ENCODE measurements at regions not wholly inside any gene's neighbourhood (a gene's known extent, or its start where the extent isn't known, plus 50 kb on each side); places are given as distances from the start of the nearest gene placed in this dataset.
A peak's percentile ranks its signal among the peaks of the same experiment; 100 is the strongest.

- H3K27ac ChIP-seq (ENCODE audit: low read length) = peak overlapping the region; percentile 35; the same call in 1 of the 2 replicates
- H3K9ac ChIP-seq (ENCODE audit: low read depth, low read length) = no peak overlapping the region
- no peaks in the 10 kb centered on the region for H3K27me3 ChIP-seq (ENCODE audit: insufficient read depth, low read length, poor library complexity)
- peak; percentile 92 for ATAC-seq (ENCODE audit: insufficient read depth, low read depth)
- H4K20me1 ChIP-seq (ENCODE audit: insufficient read depth, low read length) = no peaks in the 10 kb centered on the region
- H3K4me2 ChIP-seq (ENCODE audit: insufficient read depth, low read length) = 0 out of 2 replicates have a peak overlapping the region, but pooled peaks have one; percentile 19
- H3K36me3 ChIP-seq (ENCODE audit: insufficient read depth, low read length) = no peaks in the 10 kb centered on the region
- no peaks in the 10 kb centered on the region for H3K79me2 ChIP-seq (ENCODE audit: insufficient read depth, low read length)
- H2AFZ ChIP-seq (ENCODE audit: low read depth, low read length) = no peak overlapping the region
- peak; percentile 58 for DNase-seq
- TF ChIP-seq CTCF (IDR thresholded peaks at IDR 0.05; ENCODE audit: borderline replicate concordance, extremely low read depth, low read length, poor library complexity, severe bottlenecking) (no peak), EZH2 (IDR thresholded peaks at IDR 0.05; ENCODE audit: borderline replicate concordance, low read depth, low read length, severe bottlenecking) (no peak)
- H3K9me3 ChIP-seq (ENCODE audit: insufficient read depth, low read length, severe bottlenecking) = no peaks in the 10 kb centered on the region
- no peak overlapping the region for H3K4me3 ChIP-seq (ENCODE audit: low read depth in 1 of 2, low read length in 2 of 2)
- peaks cover 21% of the 10 kb centered on the region for H3K4me1 ChIP-seq (ENCODE audit: insufficient read depth, low read length)
Measured at GRCh38 chr7:19404912-19405329, 259.7 kb upstream of the FERD3L start.

- Histone ChIP-seq H3K4me1 (ENCODE audit: insufficient read depth, low read length) (peaks cover 22% of the 10 kb centered on the region), H3K27ac (ENCODE audit: low read length) (no peak overlapping the region), H2AFZ (ENCODE audit: low read depth, low read length) (no peak overlapping the region), H3K36me3 (ENCODE audit: insufficient read depth, low read length) (no peaks in the 10 kb centered on the region), H3K9ac (ENCODE audit: low read depth, low read length) (no peak overlapping the region), H3K27me3 (ENCODE audit: insufficient read depth, low read length, poor library complexity) (no peaks in the 10 kb centered on the region), H3K4me2 (ENCODE audit: insufficient read depth, low read length) (no peak overlapping the region), H3K4me3 (ENCODE audit: low read depth in 1 of 2, low read length in 2 of 2) (no peak overlapping the region), H3K79me2 (ENCODE audit: insufficient read depth, low read length) (no peaks in the 10 kb centered on the region), H3K9me3 (ENCODE audit: insufficient read depth, low read length, severe bottlenecking) (no peaks in the 10 kb centered on the region), H4K20me1 (ENCODE audit: insufficient read depth, low read length) (no peaks in the 10 kb centered on the region)
- TF ChIP-seq EZH2 (IDR thresholded peaks at IDR 0.05; ENCODE audit: borderline replicate concordance, low read depth, low read length, severe bottlenecking) (no peak), CTCF (IDR thresholded peaks at IDR 0.05; ENCODE audit: borderline replicate concordance, extremely low read depth, low read length, poor library complexity, severe bottlenecking) (no peak)
- DNase-seq (no peak), ATAC-seq (ENCODE audit: insufficient read depth, low read depth) (no peak)
Measured at GRCh38 chr7:19403691-19404090, 258.5 kb upstream of the FERD3L start.

GRCh38 chr7:19401461-19401860 is 256.2 kb upstream of the FERD3L start:
- peaks cover 37% of the 10 kb centered on the region for H3K4me1 ChIP-seq (ENCODE audit: insufficient read depth, low read length)
- H4K20me1 ChIP-seq (ENCODE audit: insufficient read depth, low read length) = no peaks in the 10 kb centered on the region
- H3K9ac ChIP-seq (ENCODE audit: low read depth, low read length) = no peak overlapping the region
- no peak overlapping the region for H3K27ac ChIP-seq (ENCODE audit: low read length)
- no peak overlapping the region for H2AFZ ChIP-seq (ENCODE audit: low read depth, low read length)
- no peak overlapping the region for H3K4me3 ChIP-seq (ENCODE audit: low read depth in 1 of 2, low read length in 2 of 2)
- no peaks in the 10 kb centered on the region for H3K9me3 ChIP-seq (ENCODE audit: insufficient read depth, low read length, severe bottlenecking)
- ATAC-seq (ENCODE audit: insufficient read depth, low read depth) = no peak
- TF ChIP-seq EZH2 (IDR thresholded peaks at IDR 0.05; ENCODE audit: borderline replicate concordance, low read depth, low read length, severe bottlenecking) = no peak
- no peak for TF ChIP-seq CTCF (IDR thresholded peaks at IDR 0.05; ENCODE audit: borderline replicate concordance, extremely low read depth, low read length, poor library complexity, severe bottlenecking)
- no peaks in the 10 kb centered on the region for H3K27me3 ChIP-seq (ENCODE audit: insufficient read depth, low read length, poor library complexity)
- H3K79me2 ChIP-seq (ENCODE audit: insufficient read depth, low read length) = no peaks in the 10 kb centered on the region
- DNase-seq = no peak
- no peak overlapping the region for H3K4me2 ChIP-seq (ENCODE audit: insufficient read depth, low read length)
- H3K36me3 ChIP-seq (ENCODE audit: insufficient read depth, low read length) = no peaks in the 10 kb centered on the region
